SKM-1 (cell line): ENCODE measurements at regions not wholly inside any gene's neighbourhood (a gene's known extent, or its start where the extent isn't known, plus 50 kb on each side); places are given as distances from the start of the nearest gene placed in this dataset.
A peak's percentile ranks its signal among the peaks of the same experiment; 100 is the strongest.

ENCODE experiments used
- DNase-seq: peaks from one replicate; lab custom pipeline; 2025; ENCODE audit not compliant: unreplicated experiment; lab: John Stamatoyannopoulos, UW

- DNase-seq, result no peak
Measured at GRCh38 chr1:96376846-96377245, 344.7 kb upstream of the PTBP2 start.

- no peak for DNase-seq
Measured at GRCh38 chr1:96384611-96385010, 337.0 kb upstream of the PTBP2 start.

- DNase-seq, result no peak
Measured at GRCh38 chr1:96387785-96388184, 333.8 kb upstream of the PTBP2 start.

GRCh38 chr1:96388421-96389310 is 332.9 kb upstream of the PTBP2 start:
- no peak for DNase-seq

- DNase-seq, result no peak
Measured at GRCh38 chr1:96400089-96400488, 321.5 kb upstream of the PTBP2 start.

GRCh38 chr1:96409087-96409486 is 312.5 kb upstream of the PTBP2 start:
- DNase-seq, result no peak

- no peak for DNase-seq
Measured at GRCh38 chr1:96409689-96410088, 311.9 kb upstream of the PTBP2 start.

GRCh38 chr1:96411006-96411405 is 310.6 kb upstream of the PTBP2 start:
- no peak for DNase-seq

GRCh38 chr1:96414598-96414997 is 307.0 kb upstream of the PTBP2 start:
- no peak for DNase-seq

- no peak for DNase-seq
Measured at GRCh38 chr1:96416111-96416595, 305.4 kb upstream of the PTBP2 start.

GRCh38 chr1:96416701-96417444 is 304.7 kb upstream of the PTBP2 start:
- DNase-seq, result no peak

GRCh38 chr1:96418969-96419368 is 302.6 kb upstream of the PTBP2 start:
- DNase-seq, result no peak

- DNase-seq, result no peak
Measured at GRCh38 chr1:96424877-96425276, 296.7 kb upstream of the PTBP2 start.

GRCh38 chr1:96425382-96426129 is 296.0 kb upstream of the PTBP2 start:
- DNase-seq, result no peak

- DNase-seq, result no peak
Measured at GRCh38 chr1:96427616-96428015, 294.0 kb upstream of the PTBP2 start.

- no peak for DNase-seq
Measured at GRCh38 chr1:96445302-96445701, 276.3 kb upstream of the PTBP2 start.

GRCh38 chr1:96464066-96464465 is 257.5 kb upstream of the PTBP2 start:
- DNase-seq, result no peak

GRCh38 chr1:96464522-96464921 is 257.1 kb upstream of the PTBP2 start:
- no peak for DNase-seq

- DNase-seq, result no peak
Measured at GRCh38 chr1:96464991-96465390, 256.6 kb upstream of the PTBP2 start.

GRCh38 chr1:96465441-96465840 is 256.1 kb upstream of the PTBP2 start:
- DNase-seq, result peak; percentile 88

- no peak for DNase-seq
Measured at GRCh38 chr1:96466842-96467241, 254.7 kb upstream of the PTBP2 start.
